ENCODE measurements at regions not wholly inside any gene's neighbourhood (a gene's known extent, or its start where the extent isn't known, plus 50 kb on each side); places are given as distances from the start of the nearest gene placed in this dataset.

DNA sequence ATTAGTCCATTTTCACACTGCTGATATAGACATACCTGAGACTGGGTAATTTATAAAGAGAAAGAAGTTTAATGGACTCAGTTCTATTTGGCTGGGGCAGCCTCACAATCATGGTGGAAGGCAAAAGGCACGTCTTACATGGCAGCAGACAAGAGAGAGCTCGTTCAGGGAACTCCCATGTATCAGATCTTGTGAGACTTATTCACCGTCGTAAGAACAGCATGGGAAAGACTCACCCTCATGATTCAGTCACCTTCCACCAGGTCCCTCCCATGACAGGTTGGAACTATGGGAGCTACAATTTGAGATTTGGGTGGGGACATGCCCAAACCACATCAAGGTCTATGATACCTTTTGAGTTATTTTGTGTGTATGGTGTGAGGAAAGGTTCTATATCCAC, 66.9 kb downstream of the METRNL start:
- no peaks in the 10 kb centered on the region for H3K4me1 ChIP-seq (ENCODE audit: control insufficient read depth in 1 of 2, insufficient read depth in 2 of 2, low read length in 2 of 2)
- H3K27ac ChIP-seq (ENCODE audit: low read depth, low read length), result no peak overlapping the region
- H3K4me2 ChIP-seq (ENCODE audit: low read length), result no peak overlapping the region
- no peaks in the 10 kb centered on the region for H3K79me2 ChIP-seq (ENCODE audit: insufficient read depth, low read length)
- H3K36me3 ChIP-seq (ENCODE audit: control insufficient read depth in 1 of 2, insufficient read depth in 2 of 2, low read length in 2 of 2), result peaks cover 0 to 3% of the 10 kb centered on the region in 2 experiments; a peak in 1 of 4 replicates
- no peaks in the 10 kb centered on the region for H3K9me2 ChIP-seq (ENCODE audit: insufficient read depth)
- no peak for DNase-seq (ENCODE audit: low read depth, low spot score)
- no peak for ATAC-seq
- TF ChIP-seq YY1 (IDR thresholded peaks at IDR 0.05; ENCODE audit: extremely low read depth, insufficient replicate concordance, low read depth, low read length) (no peak), CEBPB (IDR thresholded peaks at IDR 0.05; ENCODE audit: low read depth) (no peak)
- TF ChIP-seq, protein P1, sequence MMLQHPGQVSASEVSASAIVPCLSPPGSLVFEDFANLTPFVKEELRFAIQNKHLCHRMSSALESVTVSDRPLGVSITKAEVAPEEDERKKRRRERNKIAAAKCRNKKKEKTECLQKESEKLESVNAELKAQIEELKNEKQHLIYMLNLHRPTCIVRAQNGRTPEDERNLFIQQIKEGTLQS (IDR thresholded peaks at IDR 0.05), result no peak
- no TSS peak for BruUV-seq (replicated peaks)
- RAD21 ChIA-PET (ENCODE audit: low non-redundant PET in 1 of 2, low total read pairs in 2 of 2, uncharacterized antibody in 2 of 2, unreplicated experiment in 2 of 2), result no interaction called here
- no peaks in the 10 kb centered on the region for H4K20me1 ChIP-seq (ENCODE audit: insufficient read depth)
- CTCF ChIA-PET, result no interaction called here
- no peak overlapping the region for H3K4me3 ChIP-seq (replicated peaks in 1 of 2; ENCODE audit: low read depth in 1 of 2, low read length in 2 of 2)
- peaks cover 17 to 21% of the 10 kb centered on the region in 2 experiments; a peak in 3 of 4 replicates for H3K9me3 ChIP-seq (ENCODE audit: control insufficient read depth in 1 of 2, insufficient read depth in 1 of 2, low read depth in 1 of 2, low read length in 2 of 2)
- H3K9ac ChIP-seq (ENCODE audit: low read length), result no peak overlapping the region
- POLR2A ChIA-PET, result no interaction called here
- peaks cover 4% of the 10 kb centered on the region; the same call in 1 of the 2 replicates for H3K27me3 ChIP-seq (ENCODE audit: insufficient read depth, low read length)
- H2AFZ ChIP-seq (ENCODE audit: low read depth, low read length, poor library complexity, severe bottlenecking), result no peak overlapping the region
- intact Hi-C loops (cut with micrococcal nuclease), result no loop called here

DNA sequence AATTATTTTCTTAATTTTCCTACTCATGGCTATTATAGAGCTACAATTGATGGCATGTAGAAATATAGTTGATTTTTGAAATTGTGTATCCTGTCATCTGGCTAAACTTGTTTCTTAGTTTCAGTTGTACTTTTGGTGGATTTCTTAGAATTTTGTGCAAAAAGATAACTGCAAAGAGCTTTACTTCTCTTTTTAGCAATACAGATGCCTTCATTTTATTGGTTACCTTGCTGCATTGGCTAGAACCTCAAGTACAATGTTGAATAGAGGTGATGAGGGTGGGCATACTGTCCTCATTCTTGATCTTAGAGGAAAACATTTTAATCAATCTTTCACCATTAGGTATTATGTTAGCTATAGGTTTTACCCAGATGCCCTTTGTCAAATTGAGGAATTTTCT, 67.9 kb downstream of the METRNL start:
- H3K27ac ChIP-seq (ENCODE audit: low read depth, low read length), result no peak overlapping the region
- ChIA-PET RAD21 (ENCODE audit: low non-redundant PET in 1 of 2, low total read pairs in 2 of 2, uncharacterized antibody in 2 of 2, unreplicated experiment in 2 of 2) (no interaction called here), CTCF (no interaction called here), POLR2A (no interaction called here)
- H4K20me1 ChIP-seq (ENCODE audit: insufficient read depth), result no peaks in the 10 kb centered on the region
- no peaks in the 10 kb centered on the region for H3K4me1 ChIP-seq (ENCODE audit: control insufficient read depth in 1 of 2, insufficient read depth in 2 of 2, low read length in 2 of 2)
- no peak for DNase-seq (ENCODE audit: low read depth, low spot score)
- peaks cover 4% of the 10 kb centered on the region; the same call in 1 of the 2 replicates for H3K27me3 ChIP-seq (ENCODE audit: insufficient read depth, low read length)
- H3K9me2 ChIP-seq (ENCODE audit: insufficient read depth), result no peaks in the 10 kb centered on the region
- H2AFZ ChIP-seq (ENCODE audit: low read depth, low read length, poor library complexity, severe bottlenecking), result no peak overlapping the region
- peaks cover 0 to under 1% of the 10 kb centered on the region in 2 experiments; a peak in 1 of 4 replicates for H3K36me3 ChIP-seq (ENCODE audit: control insufficient read depth in 1 of 2, insufficient read depth in 2 of 2, low read length in 2 of 2)
- intact Hi-C loops (cut with micrococcal nuclease), result no loop called here
- H3K4me3 ChIP-seq (replicated peaks in 1 of 2; ENCODE audit: low read depth in 1 of 2, low read length in 2 of 2), result no peak overlapping the region
- BruUV-seq (replicated peaks), result no TSS peak
- H3K9me3 ChIP-seq (ENCODE audit: control insufficient read depth in 1 of 2, insufficient read depth in 1 of 2, low read depth in 1 of 2, low read length in 2 of 2), result peaks cover 10 to 17% of the 10 kb centered on the region in 2 experiments; a peak in 3 of 4 replicates
- H3K4me2 ChIP-seq (ENCODE audit: low read length), result no peak overlapping the region
- no peak for ATAC-seq
- no peak overlapping the region for H3K9ac ChIP-seq (ENCODE audit: low read length)
- H3K79me2 ChIP-seq (ENCODE audit: insufficient read depth, low read length), result no peaks in the 10 kb centered on the region
- no peak for TF ChIP-seq ELF1 (IDR thresholded peaks at IDR 0.05; ENCODE audit: borderline replicate concordance, low read depth)
- TF ChIP-seq SIN3A (IDR thresholded peaks at IDR 0.05; ENCODE audit: low read depth), result no peak
- no peak for TF ChIP-seq POLR2AphosphoS5 (IDR thresholded peaks at IDR 0.05; ENCODE audit: low read depth, low read length)
- TF ChIP-seq EGR1 (IDR thresholded peaks at IDR 0.05; ENCODE audit: low read depth), result no peak
- TF ChIP-seq, protein P2, sequence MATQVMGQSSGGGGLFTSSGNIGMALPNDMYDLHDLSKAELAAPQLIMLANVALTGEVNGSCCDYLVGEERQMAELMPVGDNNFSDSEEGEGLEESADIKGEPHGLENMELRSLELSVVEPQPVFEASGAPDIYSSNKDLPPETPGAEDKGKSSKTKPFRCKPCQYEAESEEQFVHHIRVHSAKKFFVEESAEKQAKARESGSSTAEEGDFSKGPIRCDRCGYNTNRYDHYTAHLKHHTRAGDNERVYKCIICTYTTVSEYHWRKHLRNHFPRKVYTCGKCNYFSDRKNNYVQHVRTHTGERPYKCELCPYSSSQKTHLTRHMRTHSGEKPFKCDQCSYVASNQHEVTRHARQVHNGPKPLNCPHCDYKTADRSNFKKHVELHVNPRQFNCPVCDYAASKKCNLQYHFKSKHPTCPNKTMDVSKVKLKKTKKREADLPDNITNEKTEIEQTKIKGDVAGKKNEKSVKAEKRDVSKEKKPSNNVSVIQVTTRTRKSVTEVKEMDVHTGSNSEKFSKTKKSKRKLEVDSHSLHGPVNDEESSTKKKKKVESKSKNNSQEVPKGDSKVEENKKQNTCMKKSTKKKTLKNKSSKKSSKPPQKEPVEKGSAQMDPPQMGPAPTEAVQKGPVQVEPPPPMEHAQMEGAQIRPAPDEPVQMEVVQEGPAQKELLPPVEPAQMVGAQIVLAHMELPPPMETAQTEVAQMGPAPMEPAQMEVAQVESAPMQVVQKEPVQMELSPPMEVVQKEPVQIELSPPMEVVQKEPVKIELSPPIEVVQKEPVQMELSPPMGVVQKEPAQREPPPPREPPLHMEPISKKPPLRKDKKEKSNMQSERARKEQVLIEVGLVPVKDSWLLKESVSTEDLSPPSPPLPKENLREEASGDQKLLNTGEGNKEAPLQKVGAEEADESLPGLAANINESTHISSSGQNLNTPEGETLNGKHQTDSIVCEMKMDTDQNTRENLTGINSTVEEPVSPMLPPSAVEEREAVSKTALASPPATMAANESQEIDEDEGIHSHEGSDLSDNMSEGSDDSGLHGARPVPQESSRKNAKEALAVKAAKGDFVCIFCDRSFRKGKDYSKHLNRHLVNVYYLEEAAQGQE (IDR thresholded peaks at IDR 0.05; ENCODE audit: low read depth), result no peak
- no peak for TF ChIP-seq JUND (IDR thresholded peaks at IDR 0.05)
- TF ChIP-seq FOSL1 (IDR thresholded peaks at IDR 0.05; ENCODE audit: low read depth), result no peak
- TF ChIP-seq CEBPB (IDR thresholded peaks at IDR 0.05; ENCODE audit: low read depth), result no peak
- TF ChIP-seq, protein P3, sequence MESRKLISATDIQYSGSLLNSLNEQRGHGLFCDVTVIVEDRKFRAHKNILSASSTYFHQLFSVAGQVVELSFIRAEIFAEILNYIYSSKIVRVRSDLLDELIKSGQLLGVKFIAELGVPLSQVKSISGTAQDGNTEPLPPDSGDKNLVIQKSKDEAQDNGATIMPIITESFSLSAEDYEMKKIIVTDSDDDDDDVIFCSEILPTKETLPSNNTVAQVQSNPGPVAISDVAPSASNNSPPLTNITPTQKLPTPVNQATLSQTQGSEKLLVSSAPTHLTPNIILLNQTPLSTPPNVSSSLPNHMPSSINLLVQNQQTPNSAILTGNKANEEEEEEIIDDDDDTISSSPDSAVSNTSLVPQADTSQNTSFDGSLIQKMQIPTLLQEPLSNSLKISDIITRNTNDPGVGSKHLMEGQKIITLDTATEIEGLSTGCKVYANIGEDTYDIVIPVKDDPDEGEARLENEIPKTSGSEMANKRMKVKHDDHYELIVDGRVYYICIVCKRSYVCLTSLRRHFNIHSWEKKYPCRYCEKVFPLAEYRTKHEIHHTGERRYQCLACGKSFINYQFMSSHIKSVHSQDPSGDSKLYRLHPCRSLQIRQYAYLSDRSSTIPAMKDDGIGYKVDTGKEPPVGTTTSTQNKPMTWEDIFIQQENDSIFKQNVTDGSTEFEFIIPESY (IDR thresholded peaks at IDR 0.05; ENCODE audit: extremely low read depth, insufficient replicate concordance, low read length), result no peak
- TF ChIP-seq CBX3 (IDR thresholded peaks at IDR 0.05; ENCODE audit: low read depth), result no peak
- TF ChIP-seq SRF (IDR thresholded peaks at IDR 0.05; ENCODE audit: low read depth), result no peak
